HG02970 (cell line): ENCODE measurements at regions not wholly inside any gene's neighbourhood (a gene's known extent, or its start where the extent isn't known, plus 50 kb on each side); places are given as distances from the start of the nearest gene placed in this dataset.

Experiments
- ATAC-seq: cut with Tn5 transposase; IDR thresholded peaks from one replicate; pipeline ENCODE4 v1.9.1; 2021; ENCODE audit warnings: mild to moderate bottlenecking, moderate library complexity, moderate number of reproducible peaks; ENCODE audit not compliant: unreplicated experiment, low FRiP score

DNA sequence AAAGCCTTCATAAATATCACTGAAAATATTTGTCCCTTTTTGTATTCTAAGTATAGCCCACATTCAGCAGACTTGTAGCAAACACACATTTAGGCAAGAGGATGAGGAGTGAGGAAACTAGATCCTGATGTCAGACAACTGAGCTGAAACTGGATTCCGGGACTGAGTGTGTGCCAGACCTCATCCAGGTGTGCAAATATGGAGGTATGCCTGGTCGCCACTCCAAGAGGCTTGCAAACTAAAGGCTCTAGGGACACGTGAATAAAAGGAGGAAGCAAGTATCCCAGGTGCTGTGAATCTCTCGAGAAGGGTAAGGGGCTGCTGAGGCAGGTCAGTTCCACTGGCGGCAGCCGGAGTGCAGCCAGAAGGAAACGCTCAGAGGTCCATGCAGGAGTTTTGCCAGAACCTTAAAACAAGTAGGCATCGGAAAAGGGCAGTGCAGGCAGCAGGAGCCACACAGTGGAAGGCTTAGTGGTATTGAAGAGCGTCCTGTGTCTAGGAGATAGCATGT lies 77.4 kb upstream of the ALDH1B1 start:
- ATAC-seq: no peak

DNA sequence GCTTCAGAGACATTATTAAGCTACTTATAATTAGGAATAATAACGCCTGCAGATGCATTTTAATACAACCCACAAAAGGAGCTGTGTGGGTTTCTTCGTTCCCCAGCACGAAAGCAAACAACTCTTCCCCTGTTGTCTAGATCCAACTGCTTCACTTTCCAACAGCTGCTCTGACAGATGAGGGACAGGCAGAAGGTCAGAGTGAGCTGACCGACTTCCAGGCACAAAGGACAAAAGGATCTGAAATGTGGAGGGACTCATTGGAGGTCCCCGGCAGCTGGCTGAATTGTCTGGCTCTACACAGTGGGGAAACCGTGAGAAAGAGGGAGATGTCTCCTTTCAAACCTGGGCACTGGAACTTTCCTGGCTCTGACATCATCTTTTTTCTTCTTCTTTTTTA lies 79.1 kb upstream of the ALDH1B1 start:
- ATAC-seq: no peak

DNA sequence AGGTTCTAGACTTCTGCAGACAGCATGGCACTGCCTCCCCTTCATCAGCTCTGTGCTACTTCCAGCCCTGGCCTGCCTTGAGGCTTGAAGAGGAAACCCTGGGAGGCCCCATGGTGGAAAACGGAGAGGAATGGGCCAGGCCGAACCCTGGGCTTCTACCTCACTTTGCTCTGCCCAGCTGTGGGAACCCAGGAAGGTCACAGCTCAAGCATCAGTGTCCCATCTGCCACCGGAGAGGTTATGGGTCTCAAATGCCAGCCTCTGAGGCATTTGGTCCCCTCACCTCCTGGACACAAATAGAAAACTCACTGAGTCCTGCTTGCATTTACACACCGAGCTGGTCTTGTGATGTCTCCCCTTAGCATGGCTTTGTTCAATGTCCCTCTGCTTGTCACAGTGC lies 80.1 kb upstream of the ALDH1B1 start:
- ATAC-seq: no peak

DNA sequence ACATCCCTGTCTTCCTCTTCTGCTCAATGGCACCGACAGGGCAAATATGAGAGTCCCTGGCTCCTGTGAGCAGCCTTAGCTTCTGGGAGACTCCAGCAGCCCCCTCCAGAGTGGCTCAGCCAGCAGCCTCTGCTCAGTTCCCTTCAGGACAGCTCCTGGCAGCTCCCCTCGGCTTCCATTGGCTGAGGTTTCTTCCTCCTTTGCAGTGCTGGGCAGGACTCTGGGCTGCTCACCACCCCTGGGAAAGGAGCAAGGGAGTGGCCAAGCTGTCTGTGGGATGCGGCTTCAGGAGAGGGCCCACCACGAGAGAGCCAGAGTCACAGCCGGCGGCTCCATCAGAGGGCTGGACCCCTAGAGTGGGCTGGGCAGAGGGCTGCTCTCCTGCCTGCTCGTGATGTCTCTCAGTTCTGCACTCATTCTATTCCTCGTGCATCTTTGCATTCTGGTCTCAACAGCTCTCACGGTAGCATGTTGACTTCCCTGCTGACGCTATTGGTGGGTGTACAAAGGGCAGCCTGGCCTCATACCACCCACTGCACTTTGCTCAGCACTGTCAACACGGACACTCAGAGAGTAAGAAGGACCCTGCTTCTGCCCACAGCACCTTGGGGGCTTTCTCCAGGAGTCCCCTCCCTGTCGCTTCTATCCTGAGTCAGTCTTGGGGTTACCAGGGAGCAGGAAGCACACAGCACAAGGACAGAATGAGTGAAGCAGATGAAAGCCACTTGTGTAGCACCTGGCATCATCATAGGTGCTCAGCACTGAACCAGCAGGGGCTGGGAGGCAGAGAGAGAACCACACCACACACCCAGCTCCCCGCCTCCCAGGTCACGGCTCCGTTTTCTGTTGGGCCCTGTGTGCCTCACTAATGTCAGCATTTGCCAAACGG lies 80.9 kb upstream of the ALDH1B1 start:
- no peak for ATAC-seq

DNA sequence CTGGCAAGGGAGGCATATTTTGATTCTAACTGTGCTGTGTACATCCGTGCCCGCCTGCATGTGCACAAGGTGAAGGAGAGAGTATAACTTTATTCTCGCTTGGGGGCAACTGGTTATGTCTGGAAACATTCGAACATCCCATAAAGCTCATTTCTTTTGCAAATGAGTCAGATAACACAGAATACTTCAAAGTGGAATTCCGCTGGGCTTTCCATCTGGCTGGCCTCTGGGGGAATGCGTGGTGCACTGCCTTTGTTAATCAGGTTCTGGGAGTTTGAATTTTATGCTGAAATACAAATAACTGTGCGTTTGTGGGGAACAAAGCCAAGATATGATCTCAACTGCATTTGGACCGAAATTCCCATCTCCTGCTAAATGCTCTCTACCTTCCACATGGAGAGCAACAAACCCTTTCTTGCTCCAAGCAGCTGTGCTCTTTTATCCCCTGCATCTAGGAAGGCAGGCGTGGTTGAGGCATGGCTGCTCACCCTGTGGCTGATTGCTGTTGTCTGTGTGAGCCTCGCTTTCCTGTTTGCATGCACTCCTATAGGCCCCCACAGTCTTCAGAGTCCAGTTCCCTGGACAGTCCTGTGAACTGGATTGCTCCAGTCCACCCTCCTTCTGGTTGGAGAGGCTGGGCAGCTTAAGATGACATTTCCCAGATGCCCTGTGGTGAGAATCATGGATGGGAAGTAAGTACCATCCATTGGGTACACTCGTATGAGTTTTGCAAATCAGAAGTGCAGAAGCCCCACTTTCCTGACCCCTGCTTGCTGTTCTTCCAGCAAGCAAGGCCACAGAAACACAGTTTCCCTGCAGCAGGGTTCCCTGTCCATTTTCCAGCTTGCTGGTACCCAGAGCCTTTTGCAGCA lies 82.9 kb upstream of the ALDH1B1 start:
- ATAC-seq: no peak

DNA sequence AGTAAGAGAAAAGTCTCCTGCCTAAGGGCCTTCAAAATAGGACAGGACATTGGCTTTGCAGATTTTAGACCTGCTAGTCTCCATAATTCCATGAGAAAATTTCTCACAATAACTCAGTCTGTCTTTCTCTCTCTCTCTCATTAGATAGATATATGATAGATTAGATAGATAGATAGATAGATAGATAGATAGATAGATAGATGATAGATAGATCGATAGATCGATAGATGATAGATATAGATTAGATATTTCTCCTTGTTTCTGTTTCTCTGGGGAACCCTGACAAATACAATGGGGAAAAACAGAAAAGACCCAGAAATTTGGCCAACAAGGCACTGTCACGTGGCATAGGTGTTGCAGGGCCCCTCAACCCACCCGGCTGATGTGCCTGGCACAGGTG lies 84.4 kb upstream of the ALDH1B1 start:
- ATAC-seq: no peak

DNA sequence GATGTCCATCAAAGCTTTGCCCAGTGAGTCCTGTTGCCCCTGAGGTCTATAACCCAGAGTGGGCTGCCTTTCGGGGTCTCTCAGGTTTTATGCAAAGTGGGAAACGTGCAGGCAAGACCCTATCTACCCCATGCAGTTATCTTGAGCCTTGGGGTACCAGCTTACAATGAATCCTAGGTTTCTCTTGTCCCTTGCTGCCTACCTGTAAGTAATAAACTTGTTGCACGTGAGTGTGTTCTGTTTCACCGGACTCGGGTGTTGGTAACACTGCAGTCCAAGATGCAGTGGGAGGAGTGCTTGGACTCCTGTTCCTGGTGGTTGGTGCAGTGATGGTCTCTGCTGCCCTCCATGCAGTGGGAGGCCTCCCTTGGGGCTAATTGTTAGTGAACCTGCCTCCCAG lies 85.6 kb upstream of the ALDH1B1 start:
- no peak for ATAC-seq

DNA sequence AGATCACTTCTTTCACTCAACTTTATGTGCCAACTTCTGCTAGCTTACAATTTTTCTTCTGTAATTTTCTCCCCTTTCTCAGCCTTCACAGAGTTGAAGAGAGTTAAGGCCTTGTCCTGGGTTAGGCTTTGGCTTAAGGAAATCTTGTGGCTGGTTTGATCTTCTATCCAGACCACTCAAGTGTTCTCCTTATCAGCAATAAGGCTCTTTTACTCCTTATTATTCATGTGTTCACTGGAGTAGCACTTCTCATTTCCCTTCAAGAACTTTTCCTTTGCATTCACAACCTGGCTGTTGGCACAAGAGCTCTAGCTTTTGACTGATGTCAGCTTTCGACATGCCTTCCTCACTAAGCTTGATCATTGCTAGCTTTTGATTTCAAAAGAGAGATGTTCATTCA lies 86.9 kb upstream of the ALDH1B1 start:
- no peak for ATAC-seq

DNA sequence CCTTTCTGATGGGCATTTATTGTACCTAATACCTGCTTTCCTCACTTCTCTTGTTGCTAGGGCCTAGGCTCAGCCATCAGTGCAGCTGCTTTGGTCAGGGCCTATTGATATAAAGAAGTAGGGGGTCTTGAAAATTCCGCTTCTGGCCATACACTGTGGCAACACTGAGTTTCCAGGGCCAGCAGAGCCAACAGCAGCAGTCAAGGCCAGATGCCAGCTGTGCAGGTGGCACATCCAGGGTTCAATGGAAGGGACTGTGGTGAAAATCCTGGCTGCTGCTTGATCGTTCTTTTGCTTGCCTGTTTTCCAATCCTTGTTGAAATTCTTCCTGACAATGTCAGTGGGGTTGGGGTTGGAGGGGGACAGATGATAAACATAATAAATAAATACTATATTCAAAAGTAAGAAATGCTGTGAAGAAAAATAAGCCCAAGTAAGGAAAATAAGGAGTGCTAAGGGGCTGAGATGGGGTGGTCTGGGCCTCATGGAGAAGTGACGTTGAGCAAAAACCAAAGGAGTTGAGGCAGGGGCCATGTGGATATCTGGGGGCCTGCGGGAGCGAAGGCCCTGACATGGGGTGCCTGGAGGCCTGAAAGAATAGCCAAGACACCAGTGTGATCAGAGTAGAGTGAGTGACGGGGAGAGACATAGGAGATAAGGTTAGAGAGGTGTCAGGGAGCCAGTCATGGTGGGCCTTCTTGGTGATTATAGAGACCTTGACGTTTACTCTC lies 91.0 kb upstream of the ALDH1B1 start:
- ATAC-seq: no peak

DNA sequence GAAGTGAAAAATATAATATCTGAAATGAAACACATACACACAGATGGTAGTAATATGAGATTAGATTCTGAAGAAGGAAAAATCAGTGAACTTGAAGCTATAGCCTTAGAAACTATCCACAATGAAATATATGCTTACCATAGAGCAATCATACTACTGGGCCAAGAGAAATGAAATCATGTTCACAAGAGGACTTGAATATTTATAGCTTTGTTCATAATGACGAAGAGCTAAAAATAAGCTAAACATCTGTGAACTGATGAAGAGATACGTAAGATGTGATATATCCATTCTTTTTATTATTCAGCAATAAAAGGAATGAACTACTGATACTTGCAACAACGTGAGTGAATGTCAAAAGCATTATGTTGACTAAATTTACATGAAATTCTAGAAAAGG lies 92.6 kb upstream of the ALDH1B1 start:
- no peak for ATAC-seq

DNA sequence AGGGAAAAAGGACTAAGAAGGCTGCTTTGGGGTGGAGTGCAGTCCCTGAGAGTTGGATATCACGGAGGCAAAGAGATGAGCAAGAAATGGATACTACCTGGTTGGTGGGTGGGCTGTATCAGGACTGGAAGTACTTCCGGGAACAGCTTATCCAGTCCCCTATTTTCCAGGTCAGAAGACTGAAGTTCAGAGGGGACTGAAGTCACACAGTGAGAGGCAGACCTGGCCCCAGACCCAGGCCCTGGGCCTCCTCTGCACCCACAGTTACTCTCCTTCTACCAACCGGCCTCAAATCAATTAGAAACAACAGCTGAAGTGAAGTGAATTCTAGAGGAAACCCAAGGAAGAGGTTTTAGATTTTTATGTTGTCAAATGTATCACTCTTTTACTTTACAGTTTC lies 93.6 kb upstream of the ALDH1B1 start:
- no peak for ATAC-seq

DNA sequence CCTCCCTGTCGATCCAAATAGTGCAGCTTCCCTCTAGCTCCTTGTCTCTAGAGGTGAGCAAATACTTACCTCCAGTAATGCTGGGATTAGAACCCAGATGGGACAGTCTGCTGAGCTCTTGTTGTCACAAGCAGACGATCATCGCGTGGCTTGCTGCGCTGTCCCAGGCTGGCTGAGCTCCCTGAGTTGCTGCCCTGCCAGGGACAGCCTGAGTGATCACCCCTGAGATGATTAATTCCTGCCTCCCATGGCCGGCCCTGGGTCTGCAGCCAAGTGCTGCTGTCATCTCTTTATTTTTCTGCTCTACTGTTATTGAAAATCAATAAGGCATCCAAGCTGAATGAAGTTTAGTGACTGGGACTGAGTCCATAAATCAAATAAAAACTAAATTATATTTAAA lies 94.0 kb upstream of the ALDH1B1 start:
- no peak for ATAC-seq

DNA sequence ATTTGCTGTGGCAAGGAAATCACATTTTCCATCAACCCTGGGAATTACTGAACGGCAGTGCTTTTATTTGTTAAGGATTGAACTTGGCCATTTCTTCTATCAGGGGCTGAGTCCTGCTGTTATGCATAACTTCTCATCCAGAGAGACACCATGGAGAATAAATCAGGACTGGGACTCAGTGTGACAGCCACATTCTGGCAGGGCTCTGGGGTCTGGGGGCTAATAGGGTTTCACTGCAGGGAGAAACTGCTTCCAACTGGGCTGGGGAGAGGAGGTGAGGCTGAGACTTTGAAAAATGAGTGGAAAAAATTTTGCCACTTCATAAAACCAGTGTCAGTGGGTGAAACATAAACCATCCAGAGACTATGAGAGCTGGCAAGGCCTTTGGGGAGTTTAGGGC lies 95.7 kb upstream of the ALDH1B1 start:
- ATAC-seq: no peak

DNA sequence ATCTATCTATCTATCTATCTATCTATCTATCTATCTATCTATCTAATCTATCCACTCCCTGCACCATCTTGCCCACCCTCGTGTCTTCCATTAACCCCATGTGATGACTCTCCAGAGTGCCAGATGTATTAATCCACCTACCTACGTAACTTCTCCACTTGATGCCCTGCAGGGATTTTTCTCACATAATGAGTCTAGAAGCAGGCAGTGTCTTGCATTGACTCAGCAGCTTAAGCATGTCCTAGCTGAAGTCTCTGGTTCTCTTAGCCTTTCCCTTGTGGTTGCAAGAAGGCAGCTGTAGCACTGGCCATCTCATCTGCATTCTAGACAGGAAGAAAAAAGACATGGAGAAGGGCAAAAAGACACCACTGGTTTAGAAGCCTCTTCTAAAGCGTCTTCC lies 96.7 kb upstream of the ALDH1B1 start:
- ATAC-seq: no peak

DNA sequence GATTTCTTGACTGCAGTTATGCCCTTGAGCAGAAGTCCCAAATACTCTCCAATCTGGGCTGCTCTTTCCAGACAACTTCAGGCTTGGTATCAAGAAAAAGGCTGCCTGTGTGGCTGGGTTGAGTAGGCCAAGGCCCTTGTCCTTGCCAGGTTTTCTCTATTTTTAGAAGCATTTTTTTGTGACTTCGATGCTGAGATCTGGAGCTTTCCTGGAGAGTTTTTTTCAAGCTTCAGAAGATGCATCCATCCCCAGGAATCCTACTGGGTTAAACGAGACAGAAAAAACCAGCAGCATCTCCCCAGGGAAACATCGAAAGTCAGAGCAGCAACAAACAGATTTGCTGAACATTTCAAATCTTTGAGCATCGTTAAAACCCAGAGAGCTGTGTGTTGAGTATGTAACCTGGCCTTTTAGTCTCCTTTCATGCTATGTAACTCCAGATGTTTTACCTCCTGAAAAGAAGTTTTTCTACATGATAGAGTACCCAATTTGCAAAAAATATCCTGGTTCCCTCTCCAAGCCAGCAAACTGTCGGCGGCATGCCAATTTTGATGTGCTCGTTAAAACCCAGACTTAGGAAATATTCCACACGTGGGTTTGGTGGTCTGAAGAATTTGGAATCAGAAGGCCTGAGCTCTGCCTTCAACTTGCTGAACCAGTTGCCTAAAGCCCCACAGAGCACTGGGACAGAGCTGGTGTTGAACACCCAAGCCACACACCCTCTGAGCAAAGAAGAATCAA lies 98.1 kb upstream of the ALDH1B1 start:
- no peak for ATAC-seq

DNA sequence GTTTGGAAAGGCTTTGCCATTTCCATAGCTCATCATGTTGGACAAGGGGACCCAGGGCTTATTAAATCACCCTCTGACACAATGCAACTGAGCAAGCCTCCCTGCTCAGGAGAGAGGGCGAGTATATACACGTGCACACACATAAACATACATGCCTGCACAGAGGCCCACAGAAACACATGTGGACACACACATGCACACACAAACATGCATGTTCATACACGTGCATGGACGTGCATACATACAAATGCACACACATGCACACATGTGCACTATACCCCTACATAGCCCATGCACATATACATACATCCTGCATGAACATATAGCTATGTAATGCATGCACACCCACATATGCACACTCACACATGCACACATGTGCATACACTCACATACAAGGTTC lies 99.5 kb upstream of the ALDH1B1 start:
- ATAC-seq: no peak

DNA sequence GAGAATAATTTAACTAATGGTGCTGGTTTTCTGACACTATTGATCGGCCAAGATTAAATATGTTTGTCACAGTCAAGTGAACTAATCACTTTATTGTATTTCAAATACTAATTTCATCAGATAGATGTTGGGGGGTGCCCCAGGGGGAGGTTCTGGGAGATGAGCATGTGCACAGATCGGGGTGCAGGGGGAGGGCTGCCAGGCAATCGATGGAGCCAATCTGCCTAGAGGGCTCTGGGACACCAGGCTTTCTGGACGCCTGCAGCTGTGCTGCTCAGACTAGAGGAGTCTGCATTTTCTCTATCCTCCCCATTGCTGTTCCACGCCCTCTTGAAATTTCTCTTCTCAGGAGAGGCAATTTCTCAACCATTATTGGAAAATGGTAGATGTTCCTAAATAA lies 100.0 kb upstream of the ALDH1B1 start:
- ATAC-seq: no peak

DNA sequence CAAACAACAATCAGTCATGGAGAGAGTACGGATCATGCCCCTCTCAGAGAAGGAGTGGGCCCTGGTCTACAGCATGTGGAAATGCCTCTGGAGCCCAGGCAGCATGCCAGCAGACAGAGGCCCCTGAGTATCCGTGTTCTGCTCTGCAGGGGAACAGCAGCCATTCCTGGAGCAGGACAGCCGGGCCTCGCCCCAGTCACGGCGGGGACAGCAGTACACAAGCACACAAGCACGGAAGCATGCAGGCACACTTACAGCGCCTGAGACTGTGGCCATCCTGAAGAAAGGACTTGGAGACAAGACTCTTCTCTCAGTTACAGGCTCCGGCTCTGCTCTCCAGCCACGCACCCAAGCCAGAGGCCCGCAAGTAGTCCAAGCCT lies 102.6 kb upstream of the ALDH1B1 start:
- no peak for ATAC-seq

DNA sequence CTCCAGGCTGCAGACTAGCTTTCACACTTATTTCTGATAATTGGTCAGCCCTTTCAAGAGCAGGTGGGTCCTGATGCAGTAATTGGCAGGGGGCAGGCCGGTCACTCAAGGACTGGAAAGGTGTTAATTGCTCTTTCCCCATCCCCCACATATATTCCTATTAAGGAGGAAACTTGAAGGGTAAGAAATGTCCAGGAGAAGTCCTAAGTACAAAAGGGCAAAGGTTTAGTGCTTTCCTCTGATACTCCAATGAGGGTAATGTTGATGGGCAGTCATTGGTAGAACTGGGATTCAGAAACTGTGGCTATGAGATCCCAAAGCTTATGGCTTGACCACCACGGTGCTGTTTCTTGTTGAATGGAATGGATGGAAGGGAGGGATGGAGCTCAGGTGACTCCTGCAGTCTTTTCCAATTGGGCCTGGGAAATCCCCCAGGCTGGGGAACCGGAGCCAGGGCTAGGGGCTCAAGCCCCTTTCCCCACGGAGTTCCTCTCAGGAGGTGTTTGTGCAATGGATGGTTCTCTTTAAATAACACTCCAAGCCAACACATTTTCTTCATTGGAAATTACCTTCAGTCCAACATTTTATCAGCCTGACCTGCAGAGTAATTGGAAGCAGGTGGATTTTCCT lies 103.2 kb upstream of the ALDH1B1 start:
- no peak for ATAC-seq

DNA sequence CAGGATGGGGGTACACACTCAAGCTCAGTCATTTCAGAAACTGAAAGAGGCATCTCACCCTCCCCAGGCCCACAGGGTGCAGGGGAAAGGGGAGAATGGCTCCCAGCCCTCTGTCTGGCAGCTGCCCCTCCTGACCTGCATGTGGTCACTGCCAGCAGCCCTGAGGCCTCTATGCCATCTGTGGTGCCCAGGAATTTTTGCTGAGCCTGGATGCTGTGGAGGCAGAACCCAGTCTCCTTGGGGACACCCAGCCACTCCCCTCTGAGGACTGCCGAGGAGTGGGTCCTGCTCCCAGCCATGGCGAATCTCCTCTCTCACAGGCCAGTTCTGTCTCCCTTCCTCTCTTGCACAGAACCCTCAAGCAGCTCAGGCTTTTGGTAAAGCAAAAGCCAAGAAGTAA lies 104.0 kb upstream of the ALDH1B1 start:
- no peak for ATAC-seq
